GM18858 (cell line): ENCODE measurements at regions not wholly inside any gene's neighbourhood (a gene's known extent, or its start where the extent isn't known, plus 50 kb on each side); places are given as distances from the start of the nearest gene placed in this dataset.

ENCODE experiments used
- ATAC-seq: cut with Tn5 transposase; IDR thresholded peaks from one replicate; pipeline ENCODE4 v1.9.1; 2021; ENCODE audit not compliant: unreplicated experiment

DNA sequence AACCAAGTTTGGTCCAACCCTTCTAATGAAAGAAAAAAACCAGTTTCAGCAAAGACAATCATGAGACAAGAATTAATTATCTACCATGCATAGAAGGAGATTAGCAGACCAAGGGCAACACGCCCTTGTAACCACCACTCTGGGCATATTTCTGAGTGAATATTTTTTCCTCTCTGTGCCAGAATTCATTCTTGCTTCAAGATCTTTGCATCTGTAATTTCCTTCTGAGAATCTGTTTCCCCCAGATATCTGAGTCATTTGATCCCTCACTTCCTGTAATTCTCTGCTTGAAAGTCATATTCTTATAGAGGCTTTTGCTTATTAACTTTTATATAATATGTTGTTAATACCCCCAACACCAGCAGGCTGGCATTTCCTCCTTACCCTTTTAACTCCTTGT, 243.7 kb downstream of the SLC16A7 start:
- no peak for ATAC-seq

DNA sequence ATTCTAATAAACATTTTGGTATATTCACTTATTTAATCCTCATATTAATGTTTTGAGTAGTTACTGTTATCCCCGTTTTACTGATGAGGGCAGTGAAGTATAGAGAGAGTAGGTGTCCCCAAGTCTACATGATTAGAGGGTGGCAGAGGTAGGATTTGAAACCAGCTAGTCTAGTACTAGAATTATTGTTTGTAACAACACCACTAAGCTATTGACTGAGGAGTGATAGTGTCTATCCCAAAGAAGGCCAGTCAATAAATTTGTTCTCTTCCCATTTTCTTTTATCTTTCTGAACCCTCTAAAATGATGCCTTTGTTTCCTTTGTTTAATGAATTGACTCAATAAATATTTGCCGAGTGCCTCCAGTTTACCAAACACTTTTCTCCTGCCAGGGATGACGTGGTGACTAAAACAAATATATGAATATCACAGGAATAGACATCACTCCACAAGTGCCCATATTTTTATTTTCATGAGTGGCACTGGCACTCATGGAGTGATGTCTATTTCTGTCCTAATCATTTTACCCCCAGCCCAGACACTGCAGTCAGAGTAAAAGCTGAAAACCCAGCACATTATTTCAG, 247.5 kb downstream of the SLC16A7 start:
- ATAC-seq: no peak

DNA sequence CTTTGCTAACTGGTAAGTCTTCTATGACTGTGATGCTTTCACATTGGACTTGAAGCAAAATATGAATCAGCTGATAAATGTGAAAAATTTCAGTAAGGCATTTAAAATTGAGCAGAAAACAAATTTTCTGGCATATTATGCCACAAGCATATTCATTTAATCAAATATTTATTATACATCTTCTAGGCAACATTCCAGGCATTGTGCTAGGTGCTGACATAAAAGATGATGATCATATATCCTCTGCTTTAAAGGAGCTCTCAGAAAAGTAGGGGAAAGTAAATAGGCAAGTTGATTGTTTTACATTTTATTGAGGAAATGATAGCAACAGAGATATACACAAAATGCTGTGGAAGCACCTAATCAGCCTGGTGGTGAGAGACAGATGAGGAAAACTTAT, 248.9 kb downstream of the SLC16A7 start:
- no peak for ATAC-seq

DNA sequence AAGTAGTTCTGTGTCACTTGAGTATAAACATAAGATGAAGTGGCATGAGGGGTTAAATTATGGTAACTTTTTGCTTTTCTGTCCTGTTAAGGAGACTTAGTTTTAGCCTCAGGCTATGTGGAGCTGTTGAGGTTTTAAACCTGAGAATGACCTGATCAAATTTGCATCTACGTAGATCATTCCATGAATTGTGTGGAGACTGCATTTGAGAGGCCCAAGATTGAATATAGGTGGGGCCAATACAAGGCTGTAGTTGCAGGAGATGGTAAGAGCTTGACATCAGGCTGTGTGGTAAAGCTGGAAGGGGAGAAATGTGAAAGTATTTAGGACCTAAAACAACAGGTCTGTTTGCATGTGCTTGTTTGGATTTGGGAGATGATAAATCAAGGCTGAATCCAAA, 249.5 kb downstream of the SLC16A7 start:
- no peak for ATAC-seq

DNA sequence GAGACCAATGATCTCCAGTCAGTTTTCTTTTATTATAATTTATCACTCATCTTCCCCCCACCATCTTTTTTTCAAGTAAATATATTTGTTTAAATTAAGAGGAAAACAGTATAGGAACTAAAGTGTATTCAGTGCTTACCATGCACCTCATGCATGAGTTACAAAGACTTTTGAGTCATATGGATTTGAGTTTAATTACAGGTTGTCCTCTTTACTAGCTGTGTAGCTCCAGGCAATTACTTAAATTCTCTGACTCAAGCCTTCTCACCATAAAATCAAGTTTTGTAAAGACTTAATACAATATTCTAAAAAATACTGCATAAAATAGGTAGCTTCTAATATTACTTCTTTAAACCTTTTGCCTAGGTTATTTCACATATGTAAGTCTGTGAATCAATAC, 251.3 kb downstream of the SLC16A7 start:
- no peak for ATAC-seq

DNA sequence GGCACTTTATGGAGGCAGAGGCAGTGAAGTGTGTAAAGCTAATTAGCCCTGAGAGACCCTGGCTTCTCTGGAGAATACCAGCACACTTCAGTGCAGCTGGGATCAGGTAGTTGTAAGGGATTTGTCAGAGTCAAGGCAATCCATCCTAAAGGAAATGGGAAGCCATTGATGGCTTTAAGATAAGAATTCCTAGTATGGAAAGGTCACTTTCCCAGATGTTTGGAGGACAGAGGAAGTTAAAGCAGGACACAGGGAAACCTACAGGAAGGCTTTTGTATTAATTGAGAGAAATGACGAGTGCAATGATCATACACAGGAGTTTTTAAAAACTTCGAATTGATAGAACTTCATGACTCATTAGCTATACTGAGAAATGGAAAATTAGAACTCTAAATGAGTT, 254.4 kb downstream of the SLC16A7 start:
- no peak for ATAC-seq

DNA sequence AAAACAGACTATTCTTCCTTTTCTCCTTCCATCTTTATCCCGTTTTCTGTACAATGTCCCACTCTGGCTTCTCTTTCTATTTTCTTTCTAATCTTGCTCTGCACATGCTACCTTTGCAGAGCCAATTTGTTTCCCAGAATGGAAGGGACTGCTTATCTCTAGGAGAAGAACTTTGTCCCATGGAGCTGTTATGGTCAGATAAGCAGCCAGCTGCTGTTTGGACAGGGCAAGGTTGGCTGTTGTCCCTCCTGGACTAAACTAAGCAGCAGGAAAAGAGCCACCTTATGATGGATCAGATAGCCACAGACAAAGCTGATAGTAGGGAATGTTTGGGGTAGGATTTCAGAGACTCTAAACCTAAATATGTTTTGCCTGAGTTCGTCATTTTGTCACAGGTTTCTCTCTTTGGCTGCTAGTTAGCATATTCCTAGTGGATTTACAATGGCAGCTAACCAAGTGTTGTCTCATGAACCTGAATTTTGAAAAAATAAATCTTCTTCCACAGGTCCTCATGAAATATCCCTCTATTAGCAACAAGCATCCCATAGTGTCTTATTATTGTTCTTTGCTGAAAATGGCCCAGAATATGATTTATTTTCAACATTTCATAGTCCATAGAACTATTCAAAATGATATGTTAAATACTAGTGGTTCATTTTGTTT, 262.8 kb downstream of the SLC16A7 start:
- no peak for ATAC-seq

DNA sequence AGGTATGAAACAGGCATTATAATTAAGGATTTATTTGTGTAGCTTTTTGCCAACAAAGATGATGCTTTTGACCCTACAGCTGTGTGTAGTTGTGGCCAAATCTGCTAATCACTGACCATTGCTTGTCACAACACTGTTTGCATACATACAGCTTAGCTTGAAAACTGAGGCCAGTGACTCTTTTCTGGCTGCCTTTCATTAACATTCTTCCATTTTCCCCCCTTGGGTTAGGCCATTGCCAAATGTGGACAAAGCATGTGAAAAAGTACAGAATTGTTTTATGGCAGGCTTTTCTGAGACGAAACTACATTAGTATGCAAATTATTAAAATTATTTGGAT, 263.3 kb downstream of the SLC16A7 start:
- ATAC-seq: no peak

DNA sequence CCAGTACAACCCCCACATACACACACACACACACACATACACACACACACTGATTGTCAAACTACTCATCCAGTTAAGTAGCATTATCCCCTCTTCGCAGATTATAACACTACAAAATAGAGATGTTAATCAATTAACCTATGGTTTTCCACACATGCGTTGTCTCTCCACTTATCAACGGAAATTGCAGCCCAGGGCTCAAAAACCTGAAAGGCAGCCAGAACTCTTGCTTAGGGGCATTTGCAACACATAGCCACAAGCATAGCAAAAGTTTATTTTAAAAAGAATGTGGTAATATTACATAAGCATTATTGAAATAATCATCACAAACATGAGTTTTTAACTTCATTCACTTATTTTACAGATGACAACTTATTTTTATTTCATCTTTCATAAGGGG, 265.8 kb downstream of the SLC16A7 start:
- no peak for ATAC-seq

DNA sequence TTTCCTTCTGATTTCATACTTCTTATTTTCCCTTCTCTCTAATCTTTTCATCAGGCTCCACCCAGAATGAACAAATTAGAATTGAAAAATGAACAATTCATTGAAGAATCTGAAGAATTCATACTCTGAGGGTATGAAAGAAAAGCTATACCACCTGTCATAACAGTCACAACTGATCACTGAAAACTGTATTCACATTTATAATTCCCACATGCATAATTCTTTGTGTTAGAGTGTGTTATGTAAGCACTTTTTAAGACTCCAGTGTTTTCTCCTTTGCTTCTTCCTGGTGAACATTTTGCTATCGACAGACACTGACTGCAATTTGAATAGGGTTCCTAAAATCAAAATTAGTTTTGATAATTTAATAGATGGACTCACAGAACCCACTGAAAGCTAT, 271.2 kb downstream of the SLC16A7 start:
- no peak for ATAC-seq

DNA sequence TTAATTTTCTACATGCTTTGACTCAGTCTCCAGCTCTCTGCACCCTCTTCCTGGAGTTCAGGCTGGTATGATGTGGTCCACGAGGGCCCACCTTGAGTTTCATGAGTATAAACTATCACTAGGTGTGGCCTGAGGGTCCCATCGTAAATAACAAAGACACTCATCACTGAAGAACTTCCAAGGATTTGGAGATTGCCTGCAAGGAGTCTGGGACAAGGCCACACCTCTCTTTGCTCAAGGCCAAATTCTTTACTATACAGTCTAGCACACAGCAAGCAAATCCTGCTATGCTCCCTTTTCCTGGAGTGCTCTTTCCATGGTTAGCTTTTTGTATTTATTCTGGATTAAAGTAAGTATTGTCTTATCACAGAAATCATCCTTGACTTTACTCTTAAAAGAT, 271.9 kb downstream of the SLC16A7 start:
- no peak for ATAC-seq

DNA sequence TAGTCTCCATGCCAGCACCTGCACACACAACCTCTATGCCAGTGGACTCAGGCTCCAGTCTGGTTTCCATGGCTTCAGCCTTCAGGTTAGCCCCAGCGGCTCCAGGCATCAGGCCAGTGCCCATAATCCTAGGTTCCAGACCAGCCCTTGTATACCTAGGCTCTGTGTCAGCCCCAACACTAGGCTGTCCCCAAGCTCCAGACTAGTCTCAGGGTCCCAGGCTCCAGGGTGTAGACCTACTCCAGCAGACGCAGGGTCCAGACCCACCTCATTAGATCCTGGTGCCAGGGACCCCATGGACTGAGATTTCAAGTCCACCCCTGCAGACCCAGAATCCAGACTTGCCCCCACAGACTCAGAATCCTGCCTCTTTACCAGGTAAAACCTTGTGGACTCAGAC, 275.9 kb downstream of the SLC16A7 start:
- no peak for ATAC-seq

DNA sequence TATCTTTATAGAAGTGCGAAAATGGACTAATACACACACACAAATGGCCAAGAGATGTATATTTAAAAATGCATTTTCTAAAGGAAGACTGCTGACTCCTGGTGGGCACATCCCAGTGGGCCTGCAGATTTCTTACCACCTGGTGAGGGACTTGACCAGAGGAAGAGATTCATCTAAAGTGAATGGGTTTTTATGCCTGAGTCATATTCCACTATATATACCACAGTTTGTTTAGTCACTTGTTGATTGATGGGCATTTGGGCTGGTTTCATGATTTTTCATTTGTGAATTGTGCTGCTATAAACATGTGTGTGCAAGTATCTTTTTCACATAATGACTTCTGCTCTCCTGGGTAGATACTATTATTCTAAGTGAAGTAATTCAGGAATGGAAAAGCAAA, 277.3 kb downstream of the SLC16A7 start:
- no peak for ATAC-seq

DNA sequence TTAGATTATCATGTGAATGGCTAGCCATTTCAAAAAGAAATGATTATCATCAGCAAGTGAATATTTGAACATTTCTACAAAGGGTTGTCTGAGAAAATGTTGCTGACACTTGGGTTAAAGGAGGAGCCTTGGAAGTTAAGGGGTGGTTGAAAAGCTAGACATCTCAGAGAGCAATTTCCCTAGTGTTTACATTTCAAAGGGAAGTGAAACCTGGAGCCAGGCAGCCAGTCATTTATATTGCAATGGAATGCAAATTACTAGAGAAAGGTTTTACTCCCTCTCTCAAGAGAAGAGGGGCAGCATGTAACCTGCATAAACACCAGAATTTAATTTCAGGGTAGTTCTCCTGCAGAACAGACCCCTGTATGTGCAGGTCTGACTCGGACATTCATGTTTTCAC, 279.0 kb downstream of the SLC16A7 start:
- no peak for ATAC-seq

DNA sequence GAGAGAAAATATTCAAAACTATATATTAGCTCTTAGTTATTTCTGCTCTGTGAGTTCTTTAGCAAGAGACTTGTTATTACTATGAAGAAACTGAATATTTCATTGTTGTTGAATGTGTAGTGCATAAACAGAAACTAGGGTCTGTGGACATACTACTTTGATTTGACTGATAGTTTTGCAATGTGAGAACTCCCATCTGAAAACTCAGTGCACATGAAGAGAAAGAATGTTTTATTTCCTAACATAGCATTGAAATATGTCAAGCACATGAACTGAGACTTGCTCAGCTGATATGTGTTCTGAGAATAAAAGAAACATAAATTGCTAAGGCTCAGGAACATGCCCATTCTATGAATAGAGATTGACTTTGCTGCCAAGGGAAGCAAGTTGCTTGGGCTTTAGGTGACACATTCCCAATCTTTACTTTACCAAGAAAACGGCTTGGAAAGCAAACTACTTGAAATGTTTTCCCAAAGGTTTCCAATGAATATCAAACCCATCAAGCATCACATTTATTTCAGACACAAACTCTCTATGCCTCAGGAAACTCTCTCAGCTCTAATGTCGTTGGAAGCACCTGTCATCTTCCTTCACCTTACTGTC, 290.4 kb downstream of the SLC16A7 start:
- ATAC-seq: no peak

DNA sequence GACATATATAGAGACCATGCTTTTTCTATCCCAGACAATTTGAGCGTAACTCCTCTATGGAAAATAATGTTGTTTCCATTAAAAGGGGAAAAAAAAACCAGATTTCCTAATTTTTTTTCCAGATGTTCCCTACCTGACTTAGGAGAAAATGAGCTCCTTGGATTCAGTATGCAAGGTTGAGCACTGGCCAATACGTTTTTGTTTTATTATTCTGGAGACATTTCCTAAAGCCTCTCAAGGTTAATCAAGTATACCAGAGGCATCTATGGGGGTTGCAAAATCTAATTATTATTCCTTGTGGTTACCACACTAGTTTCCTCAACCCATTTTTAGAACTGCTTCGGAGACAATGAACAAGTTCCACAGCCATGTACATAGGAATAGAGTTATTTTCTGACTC, 291.3 kb downstream of the SLC16A7 start:
- no peak for ATAC-seq

DNA sequence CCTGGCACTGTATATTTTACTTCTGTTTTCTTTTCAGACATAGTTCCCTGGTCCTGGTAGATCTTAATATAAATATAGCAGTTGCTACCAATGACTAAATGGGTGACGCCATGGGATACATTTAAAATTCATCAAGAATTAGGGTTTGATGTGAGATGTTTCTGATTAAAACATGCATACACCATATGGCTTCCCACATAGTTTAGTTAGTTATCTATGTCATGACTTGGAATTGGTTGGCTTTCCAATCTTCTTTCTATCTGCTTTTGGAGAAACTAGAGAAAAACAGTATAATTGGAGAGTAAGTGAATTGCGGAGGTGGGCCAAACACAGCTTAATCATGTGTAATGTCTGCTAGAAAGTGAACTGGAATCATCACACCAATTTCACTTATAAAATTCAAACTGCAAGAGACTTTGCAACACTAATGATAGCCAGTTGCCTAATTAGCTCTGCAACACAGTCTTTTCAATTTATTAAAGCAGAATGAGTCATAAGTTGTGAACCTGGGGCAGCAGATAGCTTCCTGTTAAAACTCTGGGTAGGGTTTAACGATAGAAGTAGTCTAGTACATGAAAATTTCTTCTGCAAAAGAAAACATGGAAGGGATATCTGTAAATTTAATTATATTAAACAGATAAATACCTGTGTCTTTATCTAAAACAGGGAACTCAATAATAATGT, 295.2 kb downstream of the SLC16A7 start:
- no peak for ATAC-seq

DNA sequence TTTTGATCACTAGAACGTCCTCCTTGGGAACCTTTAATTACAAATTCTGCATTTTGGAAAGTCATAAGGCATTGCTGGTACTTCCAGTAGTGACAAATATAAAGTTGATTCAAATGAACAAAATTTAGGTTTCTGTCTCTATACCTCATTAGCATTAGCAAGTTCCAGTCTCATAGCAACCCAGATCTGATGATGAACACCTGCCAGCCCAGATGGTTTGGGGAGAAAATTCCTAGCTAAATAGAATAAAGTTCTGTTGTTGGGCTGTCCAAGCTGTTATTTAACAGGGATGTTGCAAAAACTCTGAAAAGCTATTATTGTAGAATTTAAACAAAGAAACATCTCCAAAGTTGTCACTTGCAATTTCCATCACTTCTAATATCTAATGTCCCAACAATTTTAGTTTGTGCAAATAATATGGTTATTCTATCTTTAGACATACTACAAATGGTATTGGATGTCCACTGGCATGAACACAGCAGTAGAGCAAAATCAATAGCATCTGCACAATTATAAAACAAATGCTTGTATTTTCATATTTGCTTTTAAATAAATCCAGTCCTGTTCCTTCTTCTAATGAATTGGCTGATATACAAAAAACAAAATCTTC, 299.4 kb downstream of the SLC16A7 start:
- no peak for ATAC-seq

DNA sequence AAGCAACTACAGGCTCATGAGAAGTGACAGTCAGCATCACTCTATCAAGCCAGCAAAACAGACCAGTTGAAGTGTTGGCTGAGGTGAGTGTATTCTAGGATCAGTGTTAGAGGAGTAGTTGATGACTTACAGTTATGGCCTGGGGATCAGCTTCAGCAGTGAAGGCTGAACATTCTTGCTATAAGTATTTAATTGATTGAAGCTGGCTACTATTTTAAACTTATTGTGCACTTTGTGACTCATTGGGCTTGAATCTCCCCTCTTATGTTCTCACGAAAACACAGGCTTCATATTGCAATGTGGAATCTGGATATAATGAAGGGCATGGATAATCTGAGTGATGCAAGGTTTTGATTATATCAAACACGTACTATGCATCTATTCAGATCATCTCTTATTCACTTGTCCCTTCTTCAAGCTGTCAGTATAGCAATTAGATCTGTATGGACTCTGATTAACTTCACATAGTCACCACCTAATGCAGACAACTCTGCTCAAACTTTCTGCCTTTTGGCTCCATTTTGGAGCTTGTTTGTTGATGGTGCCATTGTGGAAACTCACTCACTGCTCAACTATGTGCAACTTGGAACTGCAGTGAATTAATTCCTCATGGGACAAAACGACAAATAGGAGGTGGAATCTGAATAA, 309.2 kb downstream of the SLC16A7 start:
- ATAC-seq: no peak

DNA sequence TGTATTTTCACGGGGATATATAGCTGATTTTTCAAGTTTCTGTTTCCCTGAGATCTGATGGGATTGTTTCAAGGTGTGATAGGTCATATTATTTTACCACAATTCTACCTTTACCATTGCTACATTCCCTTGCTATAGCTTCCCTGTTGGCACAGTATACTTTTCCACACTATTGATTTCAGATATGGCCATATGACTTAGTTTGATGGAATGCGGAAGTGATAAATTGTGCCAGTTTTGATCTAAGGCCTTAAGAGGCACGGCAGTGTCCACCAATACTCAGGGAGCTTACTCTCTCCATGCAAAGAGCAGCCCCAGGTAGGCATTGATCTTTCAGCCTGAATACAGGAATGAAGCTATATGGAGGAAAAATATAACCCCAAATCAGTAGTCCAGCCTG, 315.7 kb downstream of the SLC16A7 start:
- ATAC-seq: no peak

DNA sequence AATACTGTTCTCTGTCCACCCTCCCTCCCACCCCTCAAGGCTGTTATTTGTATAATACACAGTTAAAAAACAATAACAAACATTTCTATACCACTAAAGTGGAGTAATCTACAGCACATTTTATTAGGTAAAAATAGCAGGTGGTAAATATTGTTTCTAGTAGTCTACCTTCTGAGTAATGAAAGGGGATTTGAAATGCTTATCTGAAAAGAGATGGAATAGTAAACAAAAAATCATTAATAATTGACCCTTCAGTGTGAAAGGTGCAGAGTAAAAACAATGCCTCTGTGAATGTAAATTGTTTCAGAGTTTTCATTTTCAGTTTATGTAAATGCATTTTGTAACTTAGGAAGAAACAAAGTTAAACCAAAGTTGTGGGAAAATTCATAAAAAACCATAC, 321.2 kb downstream of the SLC16A7 start:
- ATAC-seq: no peak
